Muscle of arm (tissue), 1 donor: ENCODE measurements at regions not wholly inside any gene's neighbourhood (a gene's known extent, or its start where the extent isn't known, plus 50 kb on each side); places are given as distances from the start of the nearest gene placed in this dataset.

ENCODE experiments used
- DNase-seq: peaks from one replicate; pipeline ENCODE4 v3.0.0-alpha.2; 2013

DNA sequence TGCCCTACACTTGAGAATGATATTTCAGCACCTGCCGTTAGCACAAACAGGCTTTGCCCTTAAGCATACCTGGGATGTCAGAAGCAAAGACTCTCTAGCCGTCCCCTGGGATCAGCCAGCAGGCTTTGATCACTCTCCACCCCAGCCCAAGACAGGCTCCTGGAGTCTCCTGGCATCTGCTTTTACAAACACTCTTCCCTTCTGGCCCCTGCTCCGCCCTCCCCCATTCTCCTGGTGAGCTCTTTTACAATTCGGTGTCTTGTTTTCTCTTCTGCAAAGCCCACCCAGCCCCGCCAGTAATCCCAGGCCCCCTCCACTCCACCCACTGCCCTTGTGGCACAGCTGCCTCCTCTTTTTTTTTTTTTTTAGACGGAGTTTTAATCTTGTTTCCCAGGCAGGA is 50.4 kb downstream of the KATNIP start:
- no peak for DNase-seq

DNA sequence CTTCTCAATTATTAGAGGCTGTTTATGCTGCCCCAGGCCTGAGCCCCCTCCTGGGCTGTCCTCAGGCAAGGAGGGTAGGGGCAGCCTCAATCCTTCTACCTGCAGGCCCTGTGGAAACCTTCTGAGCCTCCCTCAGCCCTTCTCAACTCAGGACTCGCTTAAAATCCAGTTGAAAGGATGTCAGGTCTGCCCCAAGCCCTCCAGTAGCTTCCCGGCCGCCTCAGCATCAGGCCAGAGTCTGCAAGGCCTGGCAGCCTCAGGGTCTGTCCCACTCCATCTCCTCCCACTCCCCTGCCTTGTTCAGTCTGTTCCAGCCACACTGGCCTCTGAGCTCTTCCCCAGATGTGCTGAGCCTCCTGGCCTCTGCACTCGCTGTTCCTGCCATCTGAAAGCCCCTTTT is 52.2 kb downstream of the KATNIP start:
- no peak for DNase-seq

- DNase-seq: peak; percentile 27
These were observed 55.7 kb downstream of the KATNIP start for GRCh38 chr16:27605500-27606106.

- DNase-seq: no peak
These were observed 61.4 kb downstream of the KATNIP start for GRCh38 chr16:27611340-27611739.

DNA sequence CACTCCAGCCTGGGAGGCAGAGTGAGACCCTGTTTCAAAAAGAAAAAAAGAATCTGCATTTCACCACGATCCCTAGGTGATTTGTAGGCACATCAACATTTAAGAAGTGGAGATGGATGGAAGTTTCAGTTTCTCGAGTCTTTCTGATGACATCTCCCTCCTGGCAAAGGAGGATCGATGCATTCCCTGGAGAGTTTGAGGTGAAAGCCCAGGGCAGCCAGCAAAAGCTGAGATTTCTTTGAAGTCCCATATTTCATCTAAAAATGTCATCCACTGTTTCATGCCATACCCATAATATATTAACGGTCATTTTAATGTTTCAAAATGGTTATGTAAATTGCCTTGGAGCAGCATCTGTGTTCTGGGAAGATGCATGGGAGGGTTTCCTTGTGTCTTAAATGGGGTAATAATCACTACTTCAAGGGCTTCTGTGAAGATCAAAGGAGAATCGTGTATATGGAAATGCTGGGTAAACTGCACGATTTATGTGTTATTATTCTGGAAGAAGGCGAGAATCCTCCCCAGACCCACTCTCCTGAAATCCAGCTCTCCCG is 63.4 kb downstream of the KATNIP start:
- DNase-seq: no peak

GRCh38 chr16:27617665-27618064 is 67.7 kb downstream of the KATNIP start:
- DNase-seq: no peak

DNA sequence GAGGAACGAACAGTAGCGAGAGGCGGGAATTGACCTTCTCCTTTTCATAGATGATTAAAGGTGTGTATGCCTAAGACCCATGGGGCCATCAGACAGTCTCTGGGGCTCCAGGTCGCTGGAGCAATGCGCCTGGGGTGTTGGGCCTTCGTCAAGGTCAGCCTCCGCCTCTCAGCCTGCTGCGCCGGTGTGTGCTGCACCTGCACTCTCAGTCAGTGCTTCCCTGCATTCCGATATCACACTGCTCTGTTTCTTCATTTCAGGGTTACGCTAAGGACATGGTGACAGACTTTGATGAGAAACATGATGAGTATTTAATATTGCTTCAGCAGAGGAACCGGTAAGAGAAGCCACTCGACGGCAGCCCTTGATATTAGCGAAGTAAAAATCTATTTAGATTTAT is 68.2 kb downstream of the KATNIP start:
- no peak for DNase-seq

DNA sequence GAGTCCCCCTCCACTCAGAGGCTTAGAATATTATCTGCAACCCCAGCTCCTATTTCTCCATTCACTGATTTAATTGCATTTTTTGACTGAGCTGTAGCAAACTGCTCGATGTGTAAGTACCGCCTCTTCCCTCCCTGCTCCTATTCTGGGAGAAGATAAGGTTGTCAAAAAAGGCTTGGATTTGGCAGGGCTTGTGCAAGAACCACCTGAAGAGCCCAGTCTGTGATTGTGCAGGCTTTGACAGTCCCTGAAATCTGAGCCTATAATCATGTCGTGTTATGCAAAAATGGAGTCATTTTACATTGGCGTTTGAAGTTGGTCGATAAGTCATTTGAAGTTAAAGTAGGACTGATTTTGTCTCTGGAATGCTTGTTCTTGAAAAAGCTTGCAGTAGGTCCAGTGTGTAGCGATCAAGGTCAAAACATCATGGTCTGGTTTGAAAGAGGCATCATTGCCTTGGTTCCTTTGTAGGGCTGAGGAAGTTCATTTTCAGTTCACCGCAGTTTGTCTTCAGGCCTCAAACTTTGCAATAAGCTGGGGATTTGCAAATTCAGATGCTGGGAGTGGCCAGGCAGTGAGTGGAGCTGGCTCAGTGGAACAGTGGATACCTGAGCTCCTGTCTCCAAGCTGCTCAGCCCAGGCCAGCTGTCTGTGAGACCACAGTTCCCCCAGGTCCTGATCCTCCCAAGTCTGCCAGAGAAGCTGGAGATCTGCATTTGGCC is 68.8 kb downstream of the KATNIP start:
- DNase-seq: no peak

DNA sequence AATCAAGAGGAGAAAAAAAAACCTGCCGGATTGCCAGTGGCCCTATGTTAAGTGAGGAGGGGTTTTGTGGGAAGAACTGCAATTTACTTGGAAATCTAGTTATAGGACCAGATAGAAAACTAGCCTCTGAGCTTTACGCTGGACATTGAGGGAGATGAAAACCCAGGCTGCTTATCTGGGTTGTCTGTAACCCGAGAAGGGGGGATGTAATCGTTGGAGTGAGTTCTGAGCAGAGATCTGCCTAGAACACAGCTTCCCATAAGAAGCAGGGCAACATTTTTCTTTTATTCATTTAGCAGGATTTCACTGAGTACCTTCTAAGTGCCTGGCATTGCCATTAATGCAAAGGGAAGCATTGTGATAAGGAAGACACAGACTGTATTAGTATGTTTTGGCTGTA is 70.6 kb downstream of the KATNIP start:
- DNase-seq: no peak

DNA sequence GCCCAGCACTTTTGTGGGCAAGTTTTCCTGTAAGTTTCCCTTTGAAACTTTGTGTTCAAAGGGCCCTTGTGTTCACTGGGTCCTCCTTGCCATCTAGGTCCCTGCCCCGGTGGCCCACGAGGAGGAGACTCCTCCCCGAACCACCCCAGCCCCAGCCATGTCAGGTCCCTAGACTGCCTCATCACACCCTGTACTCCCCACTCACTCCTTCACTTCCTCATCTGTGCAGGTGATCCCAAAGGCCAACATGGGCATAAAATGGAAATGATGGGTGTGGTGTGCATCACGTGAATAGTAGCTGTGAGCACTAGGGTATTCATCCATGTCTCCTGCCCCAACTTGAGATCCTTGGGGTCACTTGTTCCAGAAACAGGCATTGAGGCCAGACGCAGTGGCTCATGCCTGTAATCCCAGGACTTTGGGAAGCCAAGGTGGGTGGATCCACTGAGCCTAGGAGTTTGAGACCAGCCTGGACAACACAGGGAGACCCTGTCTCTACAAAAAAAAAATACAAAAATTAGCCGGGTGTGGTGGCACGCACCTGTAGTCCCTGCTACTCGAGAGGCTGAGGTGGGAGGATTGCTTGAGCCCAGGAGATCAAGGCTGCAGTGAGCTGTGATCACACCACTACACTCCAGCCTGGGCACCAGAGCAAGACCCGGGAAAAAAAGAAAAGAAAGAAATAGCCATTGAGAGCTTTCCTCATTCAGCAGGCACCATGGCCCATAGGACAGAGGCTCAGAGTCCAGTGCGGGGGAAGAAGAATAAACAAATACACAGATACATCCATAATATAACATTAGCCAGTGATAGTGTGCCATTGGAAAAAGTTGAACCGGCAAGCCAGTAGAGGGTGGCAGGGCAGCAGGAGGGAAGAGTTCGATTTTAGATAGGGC is 74.5 kb downstream of the KATNIP start:
- DNase-seq: no peak

- DNase-seq: no peak
These were observed 75.2 kb downstream of the KATNIP start for GRCh38 chr16:27625050-27625697.

GRCh38 chr16:27627136-27627535 is 77.2 kb downstream of the KATNIP start:
- DNase-seq: no peak

DNA sequence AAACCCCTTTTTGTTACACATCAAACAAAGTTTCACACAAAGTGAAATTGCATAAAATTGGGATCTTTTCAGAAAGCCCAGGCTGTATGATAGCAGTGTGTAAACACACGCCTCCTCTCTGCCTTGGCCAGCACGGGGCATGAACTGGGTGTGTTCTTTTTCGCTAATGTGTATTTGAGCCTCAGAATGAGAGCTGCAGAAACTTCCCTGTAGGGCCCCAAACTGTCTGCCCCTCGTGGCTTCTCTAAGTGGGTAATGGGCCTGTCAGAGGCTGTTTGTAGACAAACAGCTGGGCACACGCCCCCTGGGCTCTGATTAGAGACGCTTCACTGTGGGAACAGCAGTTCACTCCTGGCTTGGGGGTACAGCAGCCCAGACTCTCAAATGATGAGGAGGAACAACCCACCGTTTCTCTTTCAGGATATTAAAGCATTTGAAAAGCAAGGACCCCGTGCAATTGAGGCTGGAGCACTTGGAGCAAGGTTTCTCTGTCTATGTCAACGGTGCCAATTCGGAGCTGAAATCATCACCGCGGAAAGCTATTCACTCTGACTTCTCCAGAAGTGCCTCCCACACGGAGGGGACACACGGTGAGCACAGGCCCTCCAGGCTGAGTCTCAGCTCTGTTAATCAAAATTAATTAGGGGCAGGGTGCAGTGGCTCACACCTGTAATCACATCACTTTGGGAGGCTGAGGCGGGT is 78.4 kb downstream of the KATNIP start:
- no peak for DNase-seq

- peak; percentile 19 for DNase-seq
These were observed 79.1 kb downstream of the KATNIP start for GRCh38 chr16:27628943-27629462.

DNA sequence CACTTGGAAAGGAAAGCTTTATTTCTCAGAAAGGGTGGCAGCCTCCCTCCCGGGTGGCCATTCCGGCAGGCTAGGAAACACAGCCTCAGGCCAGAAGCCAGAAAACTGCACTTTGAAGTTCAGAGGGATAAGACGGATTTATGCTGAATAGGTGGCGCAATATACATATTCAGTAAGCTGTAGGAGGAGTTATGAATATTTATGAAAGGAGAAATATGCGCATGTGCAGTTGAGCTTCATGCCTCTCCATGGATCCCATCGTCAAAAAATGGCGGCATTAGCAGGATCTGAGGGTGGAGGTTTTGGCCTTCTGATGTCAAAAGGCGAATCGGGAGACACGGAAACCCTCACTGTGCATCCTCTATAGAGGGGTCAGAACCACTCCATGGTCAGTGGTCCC is 82.3 kb downstream of the KATNIP start:
- DNase-seq: no peak

GRCh38 chr16:27633221-27633620 is 83.3 kb downstream of the KATNIP start:
- no peak for DNase-seq

DNA sequence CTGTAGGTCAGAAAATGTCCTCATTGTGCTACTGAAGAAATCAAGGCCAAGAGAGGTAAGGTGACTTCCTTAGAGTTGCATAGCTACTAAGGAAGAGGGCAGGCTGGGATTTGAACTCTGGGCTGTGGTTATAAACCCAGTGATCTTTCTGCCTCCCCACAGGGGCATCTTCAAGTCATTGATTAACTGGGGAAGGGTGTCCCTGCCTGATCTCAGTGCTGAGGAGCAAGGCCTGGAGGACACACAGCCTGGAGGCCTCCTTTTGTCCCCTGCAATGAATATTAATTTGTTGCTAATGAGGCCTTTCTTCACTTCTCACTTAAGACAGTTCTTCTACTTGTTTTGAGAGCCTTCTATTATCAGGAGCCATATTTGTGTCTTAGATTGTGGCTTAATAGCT is 83.8 kb downstream of the KATNIP start:
- no peak for DNase-seq

GRCh38 chr16:27634779-27635178 is 84.8 kb downstream of the KATNIP start:
- DNase-seq: peak; percentile 15

GRCh38 chr16:27636453-27637240 is 86.7 kb downstream of the KATNIP start:
- no peak for DNase-seq
